ENCODE measurements at regions not wholly inside any gene's neighbourhood (a gene's known extent, or its start where the extent isn't known, plus 50 kb on each side); places are given as distances from the start of the nearest gene placed in this dataset.

DNA sequence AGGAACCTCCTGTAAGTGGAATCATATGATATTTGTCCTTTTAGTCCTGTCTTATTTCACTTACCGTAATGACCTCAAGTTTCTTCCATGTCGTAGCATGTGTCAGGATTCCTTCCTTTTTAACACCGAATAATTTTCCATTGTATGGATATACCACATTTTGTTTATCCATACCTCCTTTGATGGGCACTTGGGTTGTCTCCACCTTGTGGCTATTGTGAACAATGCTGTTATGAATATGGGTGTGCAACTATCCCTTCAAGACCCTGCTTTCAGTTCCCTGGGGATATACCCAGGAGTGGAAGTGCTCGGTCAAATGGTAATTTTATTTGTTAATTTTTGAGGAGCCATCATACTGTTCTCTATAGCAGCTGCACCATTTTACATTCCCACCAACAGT lies 244.9 kb upstream of the BLID start:
- DNase-seq (ENCODE audit: extremely low read depth in 1 of 4, low spot score in 3 of 4) = no peak
- H2AFZ ChIP-seq (ENCODE audit: low read depth, low read length) = no peak overlapping the region
- 0% methylated on average over 4 of the region's 4 CpGs for WGBS (ENCODE audit: insufficient coverage, low coverage, missing lambda C conversion rate)
- H3K9me1 ChIP-seq (ENCODE audit: control insufficient read depth, insufficient read depth, low read length) = no peaks in the 10 kb centered on the region
- no peak overlapping the region for H3K27ac ChIP-seq (ENCODE audit: extremely low read depth, low read depth, low read length)
- no peaks in the 10 kb centered on the region for H3K36me3 ChIP-seq (ENCODE audit: control insufficient read depth, insufficient read depth, low read length)
- H4K20me1 ChIP-seq (replicated peaks; ENCODE audit: control insufficient read depth, insufficient read depth, low read length) = no peaks in the 10 kb centered on the region
- ChIA-PET POLR2A (no interaction called here), CTCF (ENCODE audit: low intra/inter-chr PET ratio) (no interaction called here)
- TF ChIP-seq PHTF2 (CRISPR knock-in tag; IDR thresholded peaks at IDR 0.05) (no peak), SLC30A9 (CRISPR knock-in tag; IDR thresholded peaks at IDR 0.05) (no peak)
- TF ChIP-seq, protein P1, sequence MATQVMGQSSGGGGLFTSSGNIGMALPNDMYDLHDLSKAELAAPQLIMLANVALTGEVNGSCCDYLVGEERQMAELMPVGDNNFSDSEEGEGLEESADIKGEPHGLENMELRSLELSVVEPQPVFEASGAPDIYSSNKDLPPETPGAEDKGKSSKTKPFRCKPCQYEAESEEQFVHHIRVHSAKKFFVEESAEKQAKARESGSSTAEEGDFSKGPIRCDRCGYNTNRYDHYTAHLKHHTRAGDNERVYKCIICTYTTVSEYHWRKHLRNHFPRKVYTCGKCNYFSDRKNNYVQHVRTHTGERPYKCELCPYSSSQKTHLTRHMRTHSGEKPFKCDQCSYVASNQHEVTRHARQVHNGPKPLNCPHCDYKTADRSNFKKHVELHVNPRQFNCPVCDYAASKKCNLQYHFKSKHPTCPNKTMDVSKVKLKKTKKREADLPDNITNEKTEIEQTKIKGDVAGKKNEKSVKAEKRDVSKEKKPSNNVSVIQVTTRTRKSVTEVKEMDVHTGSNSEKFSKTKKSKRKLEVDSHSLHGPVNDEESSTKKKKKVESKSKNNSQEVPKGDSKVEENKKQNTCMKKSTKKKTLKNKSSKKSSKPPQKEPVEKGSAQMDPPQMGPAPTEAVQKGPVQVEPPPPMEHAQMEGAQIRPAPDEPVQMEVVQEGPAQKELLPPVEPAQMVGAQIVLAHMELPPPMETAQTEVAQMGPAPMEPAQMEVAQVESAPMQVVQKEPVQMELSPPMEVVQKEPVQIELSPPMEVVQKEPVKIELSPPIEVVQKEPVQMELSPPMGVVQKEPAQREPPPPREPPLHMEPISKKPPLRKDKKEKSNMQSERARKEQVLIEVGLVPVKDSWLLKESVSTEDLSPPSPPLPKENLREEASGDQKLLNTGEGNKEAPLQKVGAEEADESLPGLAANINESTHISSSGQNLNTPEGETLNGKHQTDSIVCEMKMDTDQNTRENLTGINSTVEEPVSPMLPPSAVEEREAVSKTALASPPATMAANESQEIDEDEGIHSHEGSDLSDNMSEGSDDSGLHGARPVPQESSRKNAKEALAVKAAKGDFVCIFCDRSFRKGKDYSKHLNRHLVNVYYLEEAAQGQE (IDR thresholded peaks at IDR 0.05; ENCODE audit: borderline replicate concordance) = no peak
- TF ChIP-seq, protein P1 (CRISPR knock-in tag; IDR thresholded peaks at IDR 0.05; ENCODE audit: low read depth) = no peak
- intact Hi-C loops (cut with micrococcal nuclease) (no loop called here), in situ Hi-C loops (cut with MboI) (no loop called here)
- FAIRE-seq = no peak
- ATAC-seq = no peak
- no peaks in the 10 kb centered on the region for H3K9me3 ChIP-seq (replicated peaks; ENCODE audit: control insufficient read depth, insufficient read depth, low read depth, low read length)
- H3K4me1 ChIP-seq (replicated peaks in 1 of 2; ENCODE audit: control insufficient read depth in 2 of 2, insufficient read depth in 2 of 2, low read length in 2 of 2) = no peaks in the 10 kb centered on the region
- H3K4me2 ChIP-seq (ENCODE audit: insufficient read depth, low read length) = no peak overlapping the region
- no peak overlapping the region for H3K9ac ChIP-seq (ENCODE audit: insufficient read depth in 1 of 2, low read depth in 2 of 2, low read length in 2 of 2)
- H3K4me3 ChIP-seq = no peak overlapping the region
- no peaks in the 10 kb centered on the region for H3K79me2 ChIP-seq (ENCODE audit: control insufficient read depth, insufficient read depth, low read length)
- BruUV-seq (replicated peaks) = no TSS peak
- H3K27me3 ChIP-seq (ENCODE audit: control insufficient read depth in 2 of 2, insufficient read depth in 2 of 2, low read length in 2 of 2) = no peaks in the 10 kb centered on the region

All from K562 (cell line).